NCI-H2107 treated with DMSO at 0.1 percent for 48 hours (cell line): ENCODE measurements at regions not wholly inside any gene's neighbourhood (a gene's known extent, or its start where the extent isn't known, plus 50 kb on each side); places are given as distances from the start of the nearest gene placed in this dataset.
"Not testable (repeated sequence)": the region's sequence is repeated elsewhere in the genome, so short reads cannot be mapped to it uniquely, and the experiment has no call there.

Experiments
- DNase-seq: peaks from one replicate; lab custom pipeline; 2025; ENCODE audit not compliant: unreplicated experiment; lab: John Stamatoyannopoulos, UW

GRCh38 chrX:139058831-139059495 is 347.4 kb upstream of the FGF13 start:
- DNase-seq = no peak

- DNase-seq = no peak
These were observed 340.9 kb upstream of the FGF13 start for GRCh38 chrX:139052461-139052860.

- no peak for DNase-seq
These were observed 337.9 kb upstream of the FGF13 start for GRCh38 chrX:139049465-139049864.

GRCh38 chrX:139044680-139045079 is 333.2 kb upstream of the FGF13 start:
- DNase-seq = no peak

DNA sequence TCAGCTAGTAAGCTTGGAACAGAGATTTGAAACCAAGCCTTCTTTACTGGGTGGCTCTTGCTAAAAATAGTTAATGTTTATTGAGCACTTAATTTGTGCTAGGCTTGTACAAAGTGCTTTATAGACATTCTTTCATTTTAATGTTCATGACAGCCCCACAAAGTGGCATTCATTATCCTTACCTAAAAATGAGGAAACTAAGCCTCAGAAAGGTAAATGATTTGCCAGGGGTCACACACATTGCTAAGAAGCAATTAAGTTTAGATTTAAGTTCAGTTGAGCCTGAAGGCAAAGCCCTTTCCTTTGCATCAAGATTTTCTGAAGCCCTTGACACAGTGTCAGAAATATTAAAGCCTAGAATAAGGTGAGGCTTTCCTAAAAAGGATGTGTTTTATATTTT is 327.5 kb upstream of the FGF13 start:
- DNase-seq = no peak

DNA sequence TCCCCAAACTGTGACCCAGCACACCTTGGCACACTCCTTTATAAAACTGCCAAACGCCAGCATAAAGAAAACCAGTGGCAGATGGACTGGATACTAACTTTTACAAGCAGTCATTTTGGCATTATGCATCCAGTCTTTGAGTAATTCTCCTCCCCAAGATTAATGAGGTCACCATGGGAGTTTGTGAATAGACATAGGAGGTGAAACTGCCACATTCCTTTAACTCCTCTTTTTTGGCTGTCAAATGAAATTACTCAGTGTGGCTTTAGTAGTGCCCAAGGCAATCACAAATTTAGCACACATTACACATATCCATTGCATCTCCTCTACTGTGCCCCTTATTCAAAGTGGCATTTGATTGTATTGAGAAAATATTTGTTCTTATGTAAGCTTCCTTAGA is 315.3 kb upstream of the FGF13 start:
- no peak for DNase-seq

- DNase-seq = no peak
These were observed 314.9 kb upstream of the FGF13 start for GRCh38 chrX:139026406-139026805.

DNA sequence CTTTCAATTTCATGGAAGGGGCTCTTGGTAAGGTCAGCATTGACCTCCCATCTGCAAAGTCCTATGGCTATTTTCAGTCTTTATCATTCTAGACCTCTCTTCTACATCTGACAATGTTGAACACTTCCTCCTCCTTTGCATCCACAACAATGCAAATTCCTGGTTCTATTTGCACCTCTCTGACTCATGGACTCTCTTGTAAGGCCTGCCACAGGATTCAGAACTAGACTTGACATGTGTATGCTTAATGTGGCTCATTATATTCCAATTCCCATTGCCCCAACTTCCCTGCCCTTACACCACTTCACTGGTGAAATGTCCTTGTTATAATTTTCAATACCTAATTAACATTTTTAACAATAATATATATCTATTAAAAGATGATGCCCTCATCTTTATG is 314.3 kb upstream of the FGF13 start:
- DNase-seq = no peak

GRCh38 chrX:139023531-139023930 is 312.0 kb upstream of the FGF13 start:
- DNase-seq = no peak

DNA sequence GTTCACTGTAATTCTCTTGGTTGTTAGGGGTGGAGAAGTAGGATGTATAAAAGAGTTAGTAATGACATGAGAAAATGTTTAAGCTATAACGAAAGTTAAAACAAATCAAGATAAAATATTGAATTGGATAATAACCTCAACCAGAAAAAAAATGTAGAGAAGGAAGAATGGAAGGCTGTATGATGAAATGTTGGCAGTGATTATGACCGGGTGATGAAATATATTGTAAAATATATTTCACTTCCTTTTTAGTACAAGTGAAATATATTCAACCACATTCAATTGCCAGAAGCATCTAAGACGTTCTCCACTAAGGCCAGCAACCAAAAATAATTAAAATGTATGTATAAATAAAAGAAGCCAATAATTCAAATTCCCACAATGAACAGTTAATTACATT is 309.3 kb upstream of the FGF13 start:
- no peak for DNase-seq

- DNase-seq = no peak
These were observed 306.9 kb upstream of the FGF13 start for GRCh38 chrX:139018436-139018835.

GRCh38 chrX:139015627-139016026 is 304.1 kb upstream of the FGF13 start:
- no peak for DNase-seq

GRCh38 chrX:139008185-139008584 is 296.7 kb upstream of the FGF13 start:
- no peak for DNase-seq

DNA sequence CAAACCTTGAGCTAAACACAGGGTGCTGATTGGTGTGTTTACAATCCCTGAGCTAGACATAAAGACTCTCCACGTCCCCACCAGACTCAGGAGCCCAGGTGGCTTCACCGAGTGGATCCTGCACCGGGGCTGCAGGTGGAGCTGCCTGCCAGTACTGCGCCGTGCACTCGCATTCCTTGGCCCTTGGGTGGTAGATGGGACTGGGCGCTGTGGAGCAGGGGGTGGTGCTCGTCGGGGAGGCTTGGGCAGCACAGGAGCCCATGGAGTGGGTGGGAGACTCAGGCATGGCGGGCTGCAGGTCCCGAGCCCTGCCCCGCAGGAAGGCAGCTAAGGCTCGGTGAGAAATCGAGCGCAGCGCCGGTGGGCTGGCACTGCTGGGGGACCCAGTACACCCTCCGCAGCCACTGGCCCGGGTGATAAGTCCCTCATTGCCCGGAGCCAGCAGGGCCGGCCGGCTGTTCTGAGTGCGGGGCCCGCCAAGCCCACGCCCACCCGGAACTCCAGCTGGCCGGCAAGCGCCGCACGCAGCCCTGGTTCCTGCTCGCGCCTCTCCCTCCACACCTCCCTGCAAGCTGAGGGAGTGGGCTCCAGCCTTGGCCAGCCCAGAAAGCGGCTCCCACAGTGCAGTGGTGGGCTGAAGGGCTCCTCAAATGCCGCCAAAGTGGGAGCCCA is 292.5 kb upstream of the FGF13 start:
- DNase-seq = not testable (repeated sequence)

DNA sequence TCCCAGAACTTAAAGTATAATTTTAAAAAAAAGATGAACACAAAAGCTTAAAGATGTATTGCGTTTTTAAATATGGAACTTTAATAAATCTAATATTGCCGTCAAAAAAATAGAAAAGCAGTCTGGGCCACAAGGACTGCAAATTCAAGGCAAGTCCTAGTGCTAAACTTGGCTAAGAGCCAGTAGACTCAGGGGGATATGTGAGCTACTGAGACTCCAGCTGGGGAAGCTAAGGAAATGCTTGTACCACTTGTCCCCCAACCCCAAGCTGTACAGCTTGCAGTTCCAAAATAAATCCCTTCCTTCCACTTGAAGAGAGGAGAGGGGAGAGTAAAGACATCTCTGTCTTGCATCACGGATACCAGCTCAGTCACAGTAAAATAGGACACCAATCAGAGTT is 290.8 kb upstream of the FGF13 start:
- DNase-seq = no peak

- no peak for DNase-seq
These were observed 284.8 kb upstream of the FGF13 start for GRCh38 chrX:138996268-138996667.

- no peak for DNase-seq
These were observed 283.9 kb upstream of the FGF13 start for GRCh38 chrX:138995458-138995857.

DNA sequence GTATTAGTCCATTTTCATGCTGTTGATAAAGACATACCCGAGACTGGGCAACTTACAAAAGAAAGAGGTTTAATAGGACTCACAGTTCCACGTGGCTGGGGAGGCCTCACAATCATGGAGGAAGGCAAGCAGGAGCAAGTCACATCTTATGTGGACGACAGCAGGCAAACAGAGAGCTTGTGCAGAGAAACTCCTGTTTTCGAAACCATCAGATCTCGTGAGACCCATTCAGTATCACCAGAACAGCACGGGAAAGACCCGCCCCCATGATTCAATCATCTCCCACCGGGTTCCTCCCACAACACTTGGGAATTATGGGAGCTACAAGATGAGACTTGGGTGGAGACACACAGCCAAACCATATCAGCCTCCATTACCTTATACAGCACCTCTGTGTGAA is 278.9 kb upstream of the FGF13 start:
- not testable (repeated sequence) for DNase-seq

DNA sequence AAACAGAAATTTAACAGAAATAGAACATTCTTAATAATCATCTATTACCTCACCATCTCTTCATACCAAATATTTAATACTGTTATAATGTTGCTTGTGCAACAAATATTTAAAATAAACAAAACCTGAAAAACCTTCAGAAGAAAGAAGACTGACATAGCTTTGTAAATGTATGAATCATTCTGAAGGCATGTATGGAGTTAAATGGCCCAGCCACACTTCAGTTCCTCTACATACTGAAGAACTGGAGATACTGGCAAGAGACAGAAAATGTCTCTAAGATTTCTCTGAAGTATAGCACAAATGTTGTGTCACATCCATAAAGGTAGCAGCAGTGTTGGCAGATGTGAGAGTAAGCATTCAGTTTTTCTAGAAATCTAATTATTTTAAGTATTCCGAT is 275.3 kb upstream of the FGF13 start:
- DNase-seq = no peak

DNA sequence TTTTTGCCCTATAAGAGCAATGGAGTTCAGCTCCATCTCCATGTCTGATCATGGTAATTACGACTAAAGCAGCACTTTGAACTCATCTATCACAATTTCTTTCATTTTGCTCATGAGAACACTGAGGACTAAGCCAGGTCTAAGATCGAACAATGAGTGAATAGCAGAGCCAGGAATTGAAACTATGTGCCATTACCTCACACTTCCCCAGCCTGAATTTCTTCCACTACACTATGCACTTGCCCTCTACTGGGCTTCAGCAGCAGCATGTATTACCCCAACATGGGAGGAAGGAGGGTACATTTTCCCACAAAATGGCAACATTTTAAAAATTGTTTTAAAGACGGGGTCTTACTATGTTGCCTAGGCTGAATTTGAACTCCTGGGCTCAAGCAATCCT is 274.7 kb upstream of the FGF13 start:
- DNase-seq = no peak

- no peak for DNase-seq
These were observed 270.8 kb upstream of the FGF13 start for GRCh38 chrX:138982365-138982764.

DNA sequence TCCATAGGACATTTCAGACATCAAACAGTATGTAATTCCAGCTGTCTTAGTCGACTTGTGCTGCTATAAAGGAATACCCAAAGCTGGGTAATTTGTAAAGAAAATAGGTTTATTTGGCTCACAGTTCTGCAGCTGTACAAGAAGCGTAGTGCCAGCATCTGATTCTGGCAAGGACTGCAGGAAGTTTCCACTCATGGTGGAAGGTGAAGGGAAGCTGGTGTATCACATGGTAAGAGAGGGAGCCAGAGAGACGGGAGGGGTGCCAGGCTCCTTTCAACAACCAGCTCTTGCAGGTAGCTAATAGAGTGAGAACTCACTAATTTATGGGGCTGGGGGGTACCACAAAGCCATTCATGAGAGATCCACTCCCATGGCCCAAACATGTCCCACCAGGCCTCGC is 253.0 kb upstream of the FGF13 start:
- no peak for DNase-seq

- not testable (repeated sequence) for DNase-seq
These were observed 250.9 kb upstream of the FGF13 start for GRCh38 chrX:138962419-138962818.
